ENCODE measurements at regions not wholly inside any gene's neighbourhood (a gene's known extent, or its start where the extent isn't known, plus 50 kb on each side); places are given as distances from the start of the nearest gene placed in this dataset.

DNA sequence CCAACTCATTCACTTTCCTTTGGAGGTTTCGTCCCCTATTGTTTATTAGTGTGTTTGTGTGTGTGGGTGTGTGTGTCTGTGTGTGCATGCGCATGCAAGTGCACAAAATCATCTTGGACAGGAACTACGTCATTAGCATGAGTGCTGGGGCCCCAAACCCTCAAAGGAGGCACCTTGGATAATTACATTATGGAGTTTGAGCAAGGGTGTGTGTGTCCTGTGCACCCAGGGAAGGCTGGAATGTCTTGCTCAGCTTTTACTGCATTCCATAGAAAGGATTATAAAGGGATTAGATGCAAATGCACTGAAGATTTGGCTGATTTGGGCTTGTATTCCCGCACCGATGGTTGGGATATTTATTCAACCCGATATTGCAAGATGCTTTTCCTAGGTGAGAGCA is 203.4 kb upstream of the NAV2 start:
- Histone ChIP-seq H3F3A (ENCODE audit: insufficient read depth, low read length) (no peaks in the 10 kb centered on the region), H3K4me2 (ENCODE audit: low read length) (no peak overlapping the region), H3K4me1 (ENCODE audit: insufficient read depth, low read length, severe bottlenecking) (no peaks in the 10 kb centered on the region), H3K27ac (ENCODE audit: low read depth, low read length, poor library complexity, severe bottlenecking) (no peak overlapping the region), H3K79me2 (ENCODE audit: insufficient read depth, low read length) (no peaks in the 10 kb centered on the region), H3K9ac (ENCODE audit: low read length) (no peak overlapping the region), H3K36me3 (ENCODE audit: insufficient read depth, low read length) (no peaks in the 10 kb centered on the region), H3K9me3 (ENCODE audit: low read length) (no peaks in the 10 kb centered on the region), H3K4me3 (ENCODE audit: low read depth, low read length, poor library complexity, severe bottlenecking) (no peak overlapping the region), H3K27me3 (ENCODE audit: insufficient read depth, low read length) (no peaks in the 10 kb centered on the region), H4K20me1 (ENCODE audit: insufficient read depth, low read length) (no peaks in the 10 kb centered on the region), H3K9me2 (ENCODE audit: low read depth, low read length) (no peaks in the 10 kb centered on the region), H2AFZ (ENCODE audit: low read length) (no peak overlapping the region)
- TF ChIP-seq EZH2 (IDR thresholded peaks at IDR 0.05; ENCODE audit: borderline replicate concordance, low read length): no peak
- TF ChIP-seq CTCF (IDR thresholded peaks at IDR 0.05; ENCODE audit: low read length): no peak

GRCh38 chr11:19508165-19508564 is 204.5 kb upstream of the NAV2 start:
- Histone ChIP-seq H3K79me2 (ENCODE audit: insufficient read depth, low read length) (no peaks in the 10 kb centered on the region), H3K4me1 (ENCODE audit: insufficient read depth, low read length, severe bottlenecking) (no peaks in the 10 kb centered on the region), H3F3A (ENCODE audit: insufficient read depth, low read length) (no peaks in the 10 kb centered on the region), H3K9me3 (ENCODE audit: low read length) (no peaks in the 10 kb centered on the region), H3K4me3 (ENCODE audit: low read depth, low read length, poor library complexity, severe bottlenecking) (no peak overlapping the region), H3K9ac (ENCODE audit: low read length) (no peak overlapping the region), H3K36me3 (ENCODE audit: insufficient read depth, low read length) (no peaks in the 10 kb centered on the region), H3K27ac (ENCODE audit: low read depth, low read length, poor library complexity, severe bottlenecking) (no peak overlapping the region), H3K27me3 (ENCODE audit: insufficient read depth, low read length) (no peaks in the 10 kb centered on the region), H4K20me1 (ENCODE audit: insufficient read depth, low read length) (no peaks in the 10 kb centered on the region), H3K9me2 (ENCODE audit: low read depth, low read length) (no peaks in the 10 kb centered on the region), H2AFZ (ENCODE audit: low read length) (no peak overlapping the region), H3K4me2 (ENCODE audit: low read length) (no peak overlapping the region)
- no peak for TF ChIP-seq CTCF (IDR thresholded peaks at IDR 0.05; ENCODE audit: low read length)
- no peak for TF ChIP-seq EZH2 (IDR thresholded peaks at IDR 0.05; ENCODE audit: borderline replicate concordance, low read length)

- Histone ChIP-seq H3K27me3 (ENCODE audit: insufficient read depth, low read length) (no peaks in the 10 kb centered on the region), H2AFZ (ENCODE audit: low read length) (no peak overlapping the region), H3K4me3 (ENCODE audit: low read depth, low read length, poor library complexity, severe bottlenecking) (no peak overlapping the region), H3F3A (ENCODE audit: insufficient read depth, low read length) (no peaks in the 10 kb centered on the region), H3K4me1 (ENCODE audit: insufficient read depth, low read length, severe bottlenecking) (no peaks in the 10 kb centered on the region), H3K36me3 (ENCODE audit: insufficient read depth, low read length) (no peaks in the 10 kb centered on the region), H3K79me2 (ENCODE audit: insufficient read depth, low read length) (no peaks in the 10 kb centered on the region), H3K4me2 (ENCODE audit: low read length) (no peak overlapping the region), H3K9me3 (ENCODE audit: low read length) (no peaks in the 10 kb centered on the region), H3K9me2 (ENCODE audit: low read depth, low read length) (no peaks in the 10 kb centered on the region), H3K9ac (ENCODE audit: low read length) (no peak overlapping the region), H3K27ac (ENCODE audit: low read depth, low read length, poor library complexity, severe bottlenecking) (no peak overlapping the region), H4K20me1 (ENCODE audit: insufficient read depth, low read length) (no peaks in the 10 kb centered on the region)
- no peak for TF ChIP-seq CTCF (IDR thresholded peaks at IDR 0.05; ENCODE audit: low read length)
Measured at GRCh38 chr11:19506816-19507486, 205.7 kb upstream of the NAV2 start.

All from OCI-LY1 (cell line).